Fibroblast of lung (primary cell): ENCODE measurements at regions not wholly inside any gene's neighbourhood (a gene's known extent, or its start where the extent isn't known, plus 50 kb on each side); places are given as distances from the start of the nearest gene placed in this dataset.

Experiments
- DNase-seq, 2 donors: peaks; one replicate each; pipeline versions ENCODE4 v3.0.0 to v3.0.0-alpha.2; 2010; ENCODE audit warnings: low read depth in 2 of 2
- H2AFZ ChIP-seq: 2 replicates; pipeline ENCODE4 v1.5.1; 2012; ENCODE audit warnings: low read length, control low read depth, inconsistent platforms
- H3K27ac ChIP-seq: 2 replicates; pipeline ENCODE4 v1.5.1; 2011; ENCODE audit warnings: low read length, control low read depth; ENCODE audit not compliant: insufficient read depth
- H3K27me3 ChIP-seq: 2 replicates; pipeline ENCODE4 v1.5.1; 2011; ENCODE audit warnings: mild to moderate bottlenecking, low read length; ENCODE audit not compliant: control insufficient read depth, insufficient read depth
- H3K36me3 ChIP-seq: 2 replicates; pipeline ENCODE4 v1.5.1; 2011; ENCODE audit warnings: low read length; ENCODE audit not compliant: control insufficient read depth, insufficient read depth
- H3K4me1 ChIP-seq: 2 replicates; pipeline ENCODE4 v1.5.1; 2011; ENCODE audit warnings: low read length; ENCODE audit not compliant: control insufficient read depth, insufficient read depth; ENCODE audit errors: extremely low read depth
- H3K4me2 ChIP-seq: 2 replicates; pipeline ENCODE4 v1.5.1; 2011; ENCODE audit warnings: low read length, control low read depth; ENCODE audit not compliant: insufficient read depth; ENCODE audit errors: extremely low read depth
- H3K4me3 ChIP-seq, 4 experiments: fragments of 200-600 bp in 1 of 4; sonication (generic) in 1 of 4; replicated peaks in 1 of 4; 2 replicates each; pipeline ENCODE4 v1.5.1; 2011 to 2016; ENCODE audit warnings: low read length in 4 of 4, low read depth in 3 of 4, mild to moderate bottlenecking in 3 of 4, control low read depth in 2 of 4, inconsistent platforms in 1 of 4, mixed read lengths in 1 of 4; ENCODE audit not compliant: insufficient read depth in 1 of 4; ENCODE audit errors: control extremely low read depth in 1 of 4
- H3K79me2 ChIP-seq: 2 replicates; pipeline ENCODE4 v1.5.1; 2012; ENCODE audit warnings: mild to moderate bottlenecking, low read length, inconsistent platforms; ENCODE audit not compliant: control insufficient read depth, insufficient read depth
- H3K9ac ChIP-seq: 2 replicates; pipeline ENCODE4 v1.5.1; 2011; ENCODE audit warnings: mild to moderate bottlenecking, low read length, control low read depth; ENCODE audit not compliant: insufficient read depth
- H3K9me3 ChIP-seq: 2 replicates; pipeline ENCODE4 v1.5.1; 2012; ENCODE audit warnings: low read depth, low read length; ENCODE audit not compliant: control insufficient read depth, insufficient read depth
- H4K20me1 ChIP-seq: 2 replicates; pipeline ENCODE4 v1.5.1; 2011; ENCODE audit warnings: low read length; ENCODE audit not compliant: control insufficient read depth, insufficient read depth; ENCODE audit errors: extremely low read depth
- CTCF ChIP-seq, 2 donors: IDR thresholded peaks in 1 of 2; conservative IDR thresholded peaks in 1 of 2; 1 replicate in 1 of 2; 2 replicates in 1 of 2; pipeline ENCODE4 v1.5.1; 2011 to 2012; ENCODE audit warnings: low read length in 2 of 2, control low read depth in 1 of 2, inconsistent platforms in 1 of 2, low read depth in 1 of 2, mild to moderate bottlenecking in 1 of 2
- EZH2 ChIP-seq: IDR thresholded peaks from 2 replicates; pipeline ENCODE4 v1.5.1; 2012; ENCODE audit warnings: low read length, control low read depth, mild to moderate bottlenecking; ENCODE audit errors: missing control alignments

GRCh38 chr19:41501854-41502253 lies 58.9 kb downstream of the ERICH4 start:
- Histone ChIP-seq H3K4me3 (no peak overlapping the region), H2AFZ (no peak overlapping the region), H3K27me3 (no peaks in the 10 kb centered on the region), H3K27ac (no peak overlapping the region), H3K9me3 (no peaks in the 10 kb centered on the region), H3K36me3 (no peaks in the 10 kb centered on the region), H3K79me2 (no peaks in the 10 kb centered on the region), H3K4me1 (peaks cover 2% of the 10 kb centered on the region), H4K20me1 (no peaks in the 10 kb centered on the region), H3K4me2 (no peak overlapping the region), H3K9ac (no peak overlapping the region)
- no peak for DNase-seq
- TF ChIP-seq CTCF (conservative IDR thresholded peaks at IDR 0.05 in 1 of 2, IDR thresholded peaks at IDR 0.05 in 1 of 2; ENCODE audit: low read depth in 1 of 2, low read length in 2 of 2) (no peak), EZH2 (no peak)

- no peak overlapping the region for H3K27ac ChIP-seq
Observed at GRCh38 chr19:41505105-41505504, 62.1 kb downstream of the ERICH4 start.

GRCh38 chr19:41510484-41510883 lies 65.5 kb upstream of the CEACAM21 start:
- no peak overlapping the region for H2AFZ ChIP-seq
- DNase-seq, result no peak
- H3K4me2 ChIP-seq, result no peak overlapping the region
- no peaks in the 10 kb centered on the region for H3K27me3 ChIP-seq
- H3K9ac ChIP-seq, result no peak overlapping the region
- H3K4me1 ChIP-seq, result no peaks in the 10 kb centered on the region
- H3K9me3 ChIP-seq, result no peaks in the 10 kb centered on the region
- H3K27ac ChIP-seq, result no peak overlapping the region
- no peak for TF ChIP-seq EZH2
- no peak for TF ChIP-seq CTCF (conservative IDR thresholded peaks at IDR 0.05 in 1 of 2, IDR thresholded peaks at IDR 0.05 in 1 of 2; ENCODE audit: low read depth in 1 of 2, low read length in 2 of 2)
- H3K79me2 ChIP-seq, result no peaks in the 10 kb centered on the region
- H4K20me1 ChIP-seq, result no peaks in the 10 kb centered on the region
- no peak overlapping the region for H3K4me3 ChIP-seq
- H3K36me3 ChIP-seq, result no peaks in the 10 kb centered on the region

More at GRCh38 chr19:41505105-41505504, 62.1 kb downstream of the ERICH4 start:
- Histone ChIP-seq H3K4me1 (peaks cover 2% of the 10 kb centered on the region), H3K79me2 (no peaks in the 10 kb centered on the region), H4K20me1 (no peaks in the 10 kb centered on the region), H3K9ac (no peak overlapping the region), H3K9me3 (no peaks in the 10 kb centered on the region), H3K4me3 (no peak overlapping the region), H3K27me3 (no peaks in the 10 kb centered on the region), H3K4me2 (no peak overlapping the region), H3K36me3 (no peaks in the 10 kb centered on the region), H2AFZ (no peak overlapping the region)
- TF ChIP-seq EZH2 (no peak), CTCF (conservative IDR thresholded peaks at IDR 0.05 in 1 of 2, IDR thresholded peaks at IDR 0.05 in 1 of 2; ENCODE audit: low read depth in 1 of 2, low read length in 2 of 2) (no peak)
- DNase-seq, result no peak
